HG02884 (cell line): ENCODE measurements at regions not wholly inside any gene's neighbourhood (a gene's known extent, or its start where the extent isn't known, plus 50 kb on each side); places are given as distances from the start of the nearest gene placed in this dataset.
"Not testable (repeated sequence)": the region's sequence is repeated elsewhere in the genome, so short reads cannot be mapped to it uniquely, and the experiment has no call there.

Source experiments
- ATAC-seq: cut with Tn5 transposase; IDR thresholded peaks from one replicate; pipeline ENCODE4 v1.9.1; 2021; ENCODE audit warnings: mild to moderate bottlenecking, moderate library complexity; ENCODE audit not compliant: unreplicated experiment

- ATAC-seq = no peak
These were observed 50.6 kb upstream of the C1QTNF9B start for GRCh38 chr13:23947893-23948292.

GRCh38 chr13:23949200-23949599 lies 51.9 kb upstream of the C1QTNF9B start:
- no peak for ATAC-seq

- no peak for ATAC-seq
These were observed 52.4 kb upstream of the C1QTNF9B start for GRCh38 chr13:23949736-23950135.

- no peak for ATAC-seq
These were observed 53.6 kb upstream of the C1QTNF9B start for GRCh38 chr13:23950736-23951510.

GRCh38 chr13:23952796-23953195 lies 55.5 kb upstream of the C1QTNF9B start:
- ATAC-seq = no peak

GRCh38 chr13:23953860-23954512 lies 56.7 kb upstream of the C1QTNF9B start:
- no peak for ATAC-seq

GRCh38 chr13:23955064-23955463 lies 57.8 kb upstream of the C1QTNF9B start:
- no peak for ATAC-seq

- no peak for ATAC-seq
These were observed 58.8 kb upstream of the C1QTNF9B start for GRCh38 chr13:23956106-23956505.

GRCh38 chr13:23957981-23958380 lies 60.7 kb upstream of the C1QTNF9B start:
- no peak for ATAC-seq

GRCh38 chr13:23959231-23959862 lies 62.0 kb upstream of the C1QTNF9B start:
- ATAC-seq = no peak

- ATAC-seq = no peak
These were observed 63.4 kb upstream of the C1QTNF9B start for GRCh38 chr13:23960566-23961156.

GRCh38 chr13:23963184-23963931 lies 66.1 kb upstream of the C1QTNF9B start:
- no peak for ATAC-seq

GRCh38 chr13:23963947-23964346 lies 66.6 kb upstream of the C1QTNF9B start:
- no peak for ATAC-seq

- no peak for ATAC-seq
These were observed 68.0 kb upstream of the C1QTNF9B start for GRCh38 chr13:23965346-23965745.

GRCh38 chr13:23966221-23966690 lies 69.0 kb upstream of the C1QTNF9B start:
- no peak for ATAC-seq

- peak; percentile 62 for ATAC-seq
These were observed 69.7 kb upstream of the C1QTNF9B start for GRCh38 chr13:23966691-23967615.

- ATAC-seq = not testable (repeated sequence)
These were observed 70.5 kb upstream of the C1QTNF9B start for GRCh38 chr13:23967792-23968191.

GRCh38 chr13:23969647-23970046 lies 72.3 kb upstream of the C1QTNF9B start:
- no peak for ATAC-seq

GRCh38 chr13:23979361-23980159 lies 82.3 kb upstream of the C1QTNF9B start:
- ATAC-seq = peak; percentile 66
